ENCODE measurements at regions not wholly inside any gene's neighbourhood (a gene's known extent, or its start where the extent isn't known, plus 50 kb on each side); places are given as distances from the start of the nearest gene placed in this dataset.

- no peak for TF ChIP-seq POLR2AphosphoS5 (IDR thresholded peaks at IDR 0.05; ENCODE audit: insufficient read depth in 1 of 2, low read depth in 1 of 2)
- TF ChIP-seq POLR2A (IDR thresholded peaks at IDR 0.05) = no peak
- TF ChIP-seq, protein P1, sequence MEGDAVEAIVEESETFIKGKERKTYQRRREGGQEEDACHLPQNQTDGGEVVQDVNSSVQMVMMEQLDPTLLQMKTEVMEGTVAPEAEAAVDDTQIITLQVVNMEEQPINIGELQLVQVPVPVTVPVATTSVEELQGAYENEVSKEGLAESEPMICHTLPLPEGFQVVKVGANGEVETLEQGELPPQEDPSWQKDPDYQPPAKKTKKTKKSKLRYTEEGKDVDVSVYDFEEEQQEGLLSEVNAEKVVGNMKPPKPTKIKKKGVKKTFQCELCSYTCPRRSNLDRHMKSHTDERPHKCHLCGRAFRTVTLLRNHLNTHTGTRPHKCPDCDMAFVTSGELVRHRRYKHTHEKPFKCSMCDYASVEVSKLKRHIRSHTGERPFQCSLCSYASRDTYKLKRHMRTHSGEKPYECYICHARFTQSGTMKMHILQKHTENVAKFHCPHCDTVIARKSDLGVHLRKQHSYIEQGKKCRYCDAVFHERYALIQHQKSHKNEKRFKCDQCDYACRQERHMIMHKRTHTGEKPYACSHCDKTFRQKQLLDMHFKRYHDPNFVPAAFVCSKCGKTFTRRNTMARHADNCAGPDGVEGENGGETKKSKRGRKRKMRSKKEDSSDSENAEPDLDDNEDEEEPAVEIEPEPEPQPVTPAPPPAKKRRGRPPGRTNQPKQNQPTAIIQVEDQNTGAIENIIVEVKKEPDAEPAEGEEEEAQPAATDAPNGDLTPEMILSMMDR (IDR thresholded peaks at IDR 0.05) = no peak
Observed at GRCh38 chr1:40917995-40918711, 56.0 kb upstream of the CITED4 start.
